Ovary (tissue), 7 donors: ENCODE measurements at regions not wholly inside any gene's neighbourhood (a gene's known extent, or its start where the extent isn't known, plus 50 kb on each side); places are given as distances from the start of the nearest gene placed in this dataset.

Source experiments
- DNase-seq, 5 donors: peaks; one replicate each; pipeline ENCODE4 v3.0.0-alpha.2; 2019 to 2020
- H3K27ac ChIP-seq, 2 donors: fragments of 200-600 bp; one replicate each; pipeline versions ENCODE4 v1.5.1 to v1.8.0; 2019 to 2022
- H3K27me3 ChIP-seq: fragments of 200-600 bp; one replicate; pipeline ENCODE4 v1.8.0; 2022
- H3K36me3 ChIP-seq: fragments of 200-600 bp; sonication (generic); one replicate; pipeline ENCODE4 v1.5.1; 2019
- H3K4me1 ChIP-seq: one replicate; pipeline ENCODE4 v1.8.1; 2013; ENCODE audit warnings: mild to moderate bottlenecking, moderate library complexity; ENCODE audit not compliant: insufficient read depth
- H3K4me3 ChIP-seq: fragments of 200-600 bp; sonication (generic); one replicate; pipeline ENCODE4 v1.5.1; 2017
- H3K9me3 ChIP-seq, 2 donors: fragments of 200-600 bp in 1 of 2; sonication (generic) in 1 of 2; one replicate each; pipeline versions ENCODE4 v1.5.1 to v1.8.1; 2013 to 2019; ENCODE audit warnings: mild to moderate bottlenecking in 1 of 2, moderate library complexity in 1 of 2
- EP300 ChIP-seq: sonication (generic); formaldehyde crosslinking; IDR thresholded peaks from one replicate; pipeline ENCODE4 v1.6.1; 2017; ENCODE audit warnings: antibody characterized with exemption
- POLR2A ChIP-seq: fragments of 450-650 bp; IDR thresholded peaks from one replicate; pipeline ENCODE4 v1.6.1; 2017; ENCODE audit warnings: antibody characterized with exemption, mild to moderate bottlenecking, moderate library complexity
- WGBS, 3 donors: extraction: QIAGEN DNeasy Blood & Tissue Kit in 1 of 3; methylation state at CpG; one replicate each; pipeline versions ENCODE4 v1.1.5 to v1.1.7; 2013 to 2017; 5-methylcytosine and 5-hydroxymethylcytosine counted together
- intact Hi-C, 4 donors: fragments of 100-400 bp; cut with DNase I; formaldehyde crosslinking; loops; one replicate each; pipeline versions ENCODE4 v1.11.0 to v1.15.1; 2022 to 2023
- TF ChIP-seq, protein P1 (sequence below), 3 donors: fragments of 450-650 bp in 2 of 3; fragments of 200-600 bp in 1 of 3; IDR thresholded peaks; one replicate each; pipeline versions ENCODE4 v1.5.1 to v1.8.0; 2016 to 2022; ENCODE audit warnings: antibody characterized with exemption in 3 of 3, mild to moderate bottlenecking in 1 of 3
- donor health status: DM: no; HTN: no; CAD: no; lungs with moderate emphysema.
- donor health status: DM: no; HTN: no; CAD: no.
- donor health status: Bipolar disorder and iron deficiency.
- donor health status: DM: no; HTN: no; CAD: no.
- donor health status: DM: yes; HTN: yes; CAD: no.

DNA sequence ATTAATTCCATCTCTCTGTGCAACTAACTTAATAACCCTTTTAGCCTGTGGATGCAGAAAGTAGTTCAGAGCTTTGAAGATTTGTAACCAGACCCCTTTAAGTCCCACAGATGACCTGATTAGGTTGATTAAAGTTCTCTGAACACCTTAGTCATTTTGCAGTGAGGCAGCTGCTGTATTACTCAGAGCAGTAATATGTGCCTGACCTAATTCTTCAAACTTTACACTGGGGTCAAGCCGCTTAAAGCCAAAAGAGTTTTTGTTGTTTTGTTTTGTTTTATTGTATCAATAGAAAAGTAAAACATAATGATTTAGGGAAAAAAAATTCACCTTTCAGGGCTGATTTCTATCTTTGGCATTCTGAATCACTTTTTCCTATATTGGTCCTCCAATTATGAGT is 78.6 kb upstream of the PLEKHG7 start:
- no peak for DNase-seq
- Histone ChIP-seq H3K27me3 (no peaks in the 10 kb centered on the region), H3K4me3 (no peak overlapping the region), H3K36me3 (no peaks in the 10 kb centered on the region), H3K9me3 (no peaks in the 10 kb centered on the region), H3K4me1 (no peaks in the 10 kb centered on the region), H3K27ac (no peak overlapping the region)
- TF ChIP-seq EP300 (no peak), POLR2A (no peak)
- TF ChIP-seq, protein P1, sequence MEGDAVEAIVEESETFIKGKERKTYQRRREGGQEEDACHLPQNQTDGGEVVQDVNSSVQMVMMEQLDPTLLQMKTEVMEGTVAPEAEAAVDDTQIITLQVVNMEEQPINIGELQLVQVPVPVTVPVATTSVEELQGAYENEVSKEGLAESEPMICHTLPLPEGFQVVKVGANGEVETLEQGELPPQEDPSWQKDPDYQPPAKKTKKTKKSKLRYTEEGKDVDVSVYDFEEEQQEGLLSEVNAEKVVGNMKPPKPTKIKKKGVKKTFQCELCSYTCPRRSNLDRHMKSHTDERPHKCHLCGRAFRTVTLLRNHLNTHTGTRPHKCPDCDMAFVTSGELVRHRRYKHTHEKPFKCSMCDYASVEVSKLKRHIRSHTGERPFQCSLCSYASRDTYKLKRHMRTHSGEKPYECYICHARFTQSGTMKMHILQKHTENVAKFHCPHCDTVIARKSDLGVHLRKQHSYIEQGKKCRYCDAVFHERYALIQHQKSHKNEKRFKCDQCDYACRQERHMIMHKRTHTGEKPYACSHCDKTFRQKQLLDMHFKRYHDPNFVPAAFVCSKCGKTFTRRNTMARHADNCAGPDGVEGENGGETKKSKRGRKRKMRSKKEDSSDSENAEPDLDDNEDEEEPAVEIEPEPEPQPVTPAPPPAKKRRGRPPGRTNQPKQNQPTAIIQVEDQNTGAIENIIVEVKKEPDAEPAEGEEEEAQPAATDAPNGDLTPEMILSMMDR (IDR thresholded peaks at IDR 0.05), result no peak
- intact Hi-C loops, result no loop called here
- 86 to 95% (median 93%) methylated on average over 1 of the region's 1 CpG for WGBS, 3 donors

DNA sequence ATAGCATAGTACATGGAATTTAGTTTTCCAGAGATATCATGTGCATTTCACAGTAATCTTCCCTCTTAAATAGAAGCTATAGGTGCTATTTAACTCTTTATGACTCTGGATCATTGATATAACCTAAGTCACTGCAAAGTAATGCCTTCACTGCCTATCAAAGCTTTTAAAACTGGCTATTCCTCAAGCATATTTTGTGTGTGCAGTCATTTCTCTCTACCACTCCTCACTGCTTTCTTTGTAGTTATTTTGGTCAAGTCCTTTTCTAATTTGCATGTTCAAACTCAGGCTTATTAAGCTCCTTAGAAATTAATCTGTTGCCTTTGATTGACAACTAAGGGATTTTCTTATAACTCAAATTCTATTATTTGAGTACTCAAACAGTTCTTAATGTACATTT is 79.4 kb upstream of the PLEKHG7 start:
- no peak for DNase-seq
- Histone ChIP-seq H3K27ac (no peak overlapping the region), H3K36me3 (no peaks in the 10 kb centered on the region), H3K27me3 (no peaks in the 10 kb centered on the region), H3K4me3 (no peak overlapping the region), H3K9me3 (no peaks in the 10 kb centered on the region), H3K4me1 (no peaks in the 10 kb centered on the region)
- TF ChIP-seq POLR2A (no peak), EP300 (no peak)
- TF ChIP-seq, protein P1 (IDR thresholded peaks at IDR 0.05), result no peak
- intact Hi-C loops, result no loop called here

DNA sequence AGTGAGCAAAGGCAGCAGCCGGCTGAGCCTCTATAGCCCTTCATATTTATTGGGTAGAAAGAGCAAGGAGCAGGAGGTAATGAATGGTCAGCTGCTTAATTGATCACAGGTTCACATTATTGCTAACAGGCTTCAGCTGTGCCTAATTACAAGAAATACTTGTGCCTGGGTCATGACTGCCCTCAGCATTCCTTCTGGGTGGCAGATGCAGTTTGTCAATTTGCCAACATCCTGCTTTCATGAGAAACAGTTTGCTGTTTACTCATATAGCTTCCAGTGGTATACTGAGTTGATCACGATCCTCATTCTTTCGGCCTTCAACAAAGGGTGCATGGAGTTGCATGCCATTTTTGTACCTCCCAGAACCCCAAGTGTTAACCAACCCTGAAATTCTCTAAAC is 81.0 kb upstream of the PLEKHG7 start:
- 89 to 92% (median 91%) methylated on average over 3 of the region's 3 CpGs for WGBS, 3 donors
- H3K36me3 ChIP-seq, result no peaks in the 10 kb centered on the region
- no peak overlapping the region for H3K4me3 ChIP-seq
- DNase-seq, result no peak
- intact Hi-C loops, result no loop called here
- H3K9me3 ChIP-seq, result no peaks in the 10 kb centered on the region
- H3K27me3 ChIP-seq, result no peaks in the 10 kb centered on the region
- TF ChIP-seq, protein P1 (IDR thresholded peaks at IDR 0.05), result no peak
- no peak for TF ChIP-seq EP300
- TF ChIP-seq POLR2A, result no peak
- H3K4me1 ChIP-seq, result no peaks in the 10 kb centered on the region
- H3K27ac ChIP-seq, result no peak overlapping the region

DNA sequence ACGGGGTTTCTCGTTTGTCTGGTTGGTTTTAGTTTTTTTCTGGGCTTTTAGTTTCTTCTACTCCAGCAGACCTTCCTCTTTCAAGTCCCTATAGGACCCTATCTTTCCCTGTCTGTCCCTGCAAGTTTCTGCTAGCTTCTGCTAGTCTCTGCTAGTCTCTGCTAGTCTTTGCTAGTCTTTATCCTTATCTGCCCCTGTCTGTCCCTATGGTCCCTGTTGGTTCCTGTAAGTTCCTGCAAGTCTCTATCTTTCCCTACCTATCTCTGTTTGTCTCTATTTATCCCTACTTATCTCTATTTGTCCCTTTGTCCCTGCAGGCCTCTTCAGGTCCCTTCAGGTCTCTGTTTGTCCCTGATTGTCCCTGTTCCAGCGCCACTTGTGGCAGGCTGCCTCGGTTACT is 81.5 kb upstream of the PLEKHG7 start:
- Histone ChIP-seq H3K9me3 (no peaks in the 10 kb centered on the region), H3K27ac (no peak overlapping the region), H3K36me3 (no peaks in the 10 kb centered on the region), H3K4me1 (no peaks in the 10 kb centered on the region), H3K27me3 (no peaks in the 10 kb centered on the region), H3K4me3 (no peak overlapping the region)
- WGBS, 3 donors, result 92 to 95% (median 94%) methylated on average over 4 of the region's 4 CpGs
- intact Hi-C loops, result no loop called here
- DNase-seq, result no peak
- TF ChIP-seq EP300 (no peak), POLR2A (no peak)
- TF ChIP-seq, protein P1 (IDR thresholded peaks at IDR 0.05), result no peak
